Osteoblast (primary cell): ENCODE measurements at regions not wholly inside any gene's neighbourhood (a gene's known extent, or its start where the extent isn't known, plus 50 kb on each side); places are given as distances from the start of the nearest gene placed in this dataset.

Source experiments
- DNase-seq: peaks from one replicate; pipeline ENCODE4 v3.0.0; 2011; ENCODE audit warnings: low spot score, mixed read lengths; ENCODE audit not compliant: insufficient read length; ENCODE audit errors: missing footprints
- H2AFZ ChIP-seq: 2 replicates; pipeline ENCODE4 v1.6.0; 2011; ENCODE audit warnings: mild to moderate bottlenecking, low read length
- H3K27ac ChIP-seq: 2 replicates; pipeline ENCODE4 v1.5.1; 2011; ENCODE audit warnings: mild to moderate bottlenecking, low read depth, low read length, moderate library complexity
- H3K27me3 ChIP-seq: 2 replicates; pipeline ENCODE4 v1.6.0; 2012; ENCODE audit warnings: mild to moderate bottlenecking, control low read depth, inconsistent platforms, low read length, moderate library complexity; ENCODE audit not compliant: insufficient read depth
- H3K36me3 ChIP-seq: 2 replicates; pipeline ENCODE4 v1.5.1; 2011; ENCODE audit warnings: mild to moderate bottlenecking, low read length, control low read depth, moderate library complexity; ENCODE audit not compliant: insufficient read depth
- H3K4me1 ChIP-seq: 2 replicates; pipeline ENCODE4 v1.5.1; 2011; ENCODE audit warnings: mild to moderate bottlenecking, low read length, control low read depth, moderate library complexity; ENCODE audit not compliant: insufficient read depth
- H3K4me2 ChIP-seq: 2 replicates; pipeline ENCODE4 v1.6.0; 2011; ENCODE audit warnings: mild to moderate bottlenecking, low read length; ENCODE audit not compliant: insufficient read depth
- H3K4me3 ChIP-seq: fragments of 200-600 bp; sonication (generic); 3 replicates; pipeline ENCODE4 v1.5.1; 2012; ENCODE audit warnings: mild to moderate bottlenecking, low read length, inconsistent platforms; ENCODE audit not compliant: insufficient read depth
- H3K79me2 ChIP-seq: 2 replicates; pipeline ENCODE4 v1.6.0; 2012; ENCODE audit warnings: mild to moderate bottlenecking, low read length, control low read depth, inconsistent platforms; ENCODE audit not compliant: insufficient read depth
- H3K9me3 ChIP-seq: 2 replicates; pipeline ENCODE4 v1.5.1; 2011; ENCODE audit warnings: low read depth, low read length, control low read depth
- H4K20me1 ChIP-seq: 2 replicates; pipeline ENCODE4 v1.6.0; 2012; ENCODE audit warnings: mild to moderate bottlenecking, low read length, control low read depth; ENCODE audit not compliant: insufficient read depth
- CTCF ChIP-seq: IDR thresholded peaks from 2 replicates; pipeline ENCODE4 v1.5.1; 2011; ENCODE audit warnings: mild to moderate bottlenecking, low read depth, low read length, moderate library complexity; ENCODE audit errors: extremely low read depth

DNA sequence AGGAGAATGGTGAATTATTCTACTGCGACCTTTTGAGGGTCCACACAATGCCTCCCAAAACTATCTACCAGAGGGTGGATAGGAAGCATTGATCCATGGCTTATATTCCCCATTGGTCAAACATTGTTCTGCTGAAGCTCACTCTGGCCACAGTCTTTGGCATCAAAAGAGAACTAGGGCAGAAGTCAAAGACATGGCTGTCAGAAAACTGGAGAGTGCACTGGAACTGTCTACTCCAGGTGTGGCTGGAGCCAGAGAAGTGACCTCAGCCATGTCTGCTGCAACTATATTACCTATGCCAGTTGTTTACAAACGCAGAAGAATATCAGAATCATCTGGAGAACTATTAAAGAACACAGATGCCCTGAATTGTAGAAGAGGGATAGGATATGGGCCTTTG is 238.7 kb upstream of the USP25 start:
- Histone ChIP-seq H3K36me3 (no peaks in the 10 kb centered on the region), H3K4me3 (no peak overlapping the region), H3K4me1 (no peaks in the 10 kb centered on the region), H3K4me2 (no peak overlapping the region), H3K27me3 (no peaks in the 10 kb centered on the region), H3K27ac (no peak overlapping the region), H2AFZ (no peak overlapping the region), H3K9me3 (no peaks in the 10 kb centered on the region), H4K20me1 (no peaks in the 10 kb centered on the region), H3K79me2 (no peaks in the 10 kb centered on the region)
- no peak for TF ChIP-seq CTCF
- DNase-seq, result no peak

DNA sequence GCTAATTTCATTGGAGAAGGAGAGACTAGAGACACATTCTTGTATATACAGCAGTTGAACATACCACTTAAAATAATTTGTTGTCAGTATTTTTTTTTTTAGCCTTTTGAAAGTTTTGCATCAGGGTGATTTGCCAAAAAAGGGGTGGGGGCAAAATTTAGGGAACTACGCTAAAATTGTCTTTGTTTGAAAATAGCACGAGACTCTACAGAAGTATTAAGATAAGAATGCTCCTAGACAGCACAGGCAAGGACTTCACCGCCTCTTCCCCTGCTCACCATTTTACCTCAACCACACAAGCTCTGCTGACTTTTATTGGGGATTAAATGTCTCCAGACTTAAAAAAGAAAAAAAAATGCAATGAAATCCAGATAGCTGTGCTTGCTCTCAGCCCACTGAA is 236.1 kb upstream of the USP25 start:
- no peaks in the 10 kb centered on the region for H4K20me1 ChIP-seq
- H2AFZ ChIP-seq, result no peak overlapping the region
- H3K36me3 ChIP-seq, result no peaks in the 10 kb centered on the region
- H3K27ac ChIP-seq, result no peak overlapping the region
- no peaks in the 10 kb centered on the region for H3K27me3 ChIP-seq
- no peaks in the 10 kb centered on the region for H3K4me1 ChIP-seq
- no peak overlapping the region for H3K4me3 ChIP-seq
- DNase-seq, result no peak
- H3K79me2 ChIP-seq, result no peaks in the 10 kb centered on the region
- H3K9me3 ChIP-seq, result no peaks in the 10 kb centered on the region
- TF ChIP-seq CTCF, result no peak
- H3K4me2 ChIP-seq, result no peak overlapping the region

- no peak overlapping the region for H3K27ac ChIP-seq
- H3K4me1 ChIP-seq, result no peaks in the 10 kb centered on the region
- TF ChIP-seq CTCF, result no peak
- H4K20me1 ChIP-seq, result no peaks in the 10 kb centered on the region
- no peak overlapping the region for H2AFZ ChIP-seq
- no peaks in the 10 kb centered on the region for H3K27me3 ChIP-seq
- H3K4me3 ChIP-seq, result no peak overlapping the region
- no peaks in the 10 kb centered on the region for H3K9me3 ChIP-seq
- H3K79me2 ChIP-seq, result no peaks in the 10 kb centered on the region
- no peak for DNase-seq
- H3K36me3 ChIP-seq, result no peaks in the 10 kb centered on the region
- H3K4me2 ChIP-seq, result no peak overlapping the region
Observed at GRCh38 chr21:15494481-15494880, 235.3 kb upstream of the USP25 start.

DNA sequence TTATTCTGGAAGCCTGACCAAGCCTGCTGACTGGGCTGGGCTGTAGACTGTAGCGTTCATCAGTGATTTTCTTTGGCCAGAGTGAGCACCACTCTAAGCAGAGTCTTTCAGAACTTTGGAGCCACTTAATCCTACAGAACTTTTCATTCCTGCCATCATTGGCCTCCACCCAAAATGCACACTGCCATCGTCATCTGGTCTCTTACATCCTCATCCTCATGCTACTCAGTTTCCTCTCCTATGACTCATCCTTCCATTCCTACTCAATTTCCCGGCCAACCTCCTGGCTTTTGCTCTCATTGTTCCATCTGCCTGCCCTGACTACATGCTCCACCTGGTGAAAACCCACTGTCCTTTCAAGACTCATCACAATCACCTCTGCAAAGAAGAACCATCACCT is 233.8 kb upstream of the USP25 start:
- no peak overlapping the region for H3K4me3 ChIP-seq
- DNase-seq, result no peak
- no peaks in the 10 kb centered on the region for H3K36me3 ChIP-seq
- no peaks in the 10 kb centered on the region for H3K4me1 ChIP-seq
- no peak for TF ChIP-seq CTCF
- no peaks in the 10 kb centered on the region for H3K27me3 ChIP-seq
- H3K27ac ChIP-seq, result no peak overlapping the region
- no peaks in the 10 kb centered on the region for H3K9me3 ChIP-seq
- H3K4me2 ChIP-seq, result no peak overlapping the region
- no peaks in the 10 kb centered on the region for H4K20me1 ChIP-seq
- H3K79me2 ChIP-seq, result no peaks in the 10 kb centered on the region
- H2AFZ ChIP-seq, result no peak overlapping the region
